GM21381 (cell line): ENCODE measurements at regions not wholly inside any gene's neighbourhood (a gene's known extent, or its start where the extent isn't known, plus 50 kb on each side); places are given as distances from the start of the nearest gene placed in this dataset.
"Not testable (repeated sequence)": the region's sequence is repeated elsewhere in the genome, so short reads cannot be mapped to it uniquely, and the experiment has no call there.

Experiments
- ATAC-seq: cut with Tn5 transposase; IDR thresholded peaks from one replicate; pipeline ENCODE4 v1.9.1; 2021; ENCODE audit warnings: mild to moderate bottlenecking, moderate library complexity; ENCODE audit not compliant: unreplicated experiment

DNA sequence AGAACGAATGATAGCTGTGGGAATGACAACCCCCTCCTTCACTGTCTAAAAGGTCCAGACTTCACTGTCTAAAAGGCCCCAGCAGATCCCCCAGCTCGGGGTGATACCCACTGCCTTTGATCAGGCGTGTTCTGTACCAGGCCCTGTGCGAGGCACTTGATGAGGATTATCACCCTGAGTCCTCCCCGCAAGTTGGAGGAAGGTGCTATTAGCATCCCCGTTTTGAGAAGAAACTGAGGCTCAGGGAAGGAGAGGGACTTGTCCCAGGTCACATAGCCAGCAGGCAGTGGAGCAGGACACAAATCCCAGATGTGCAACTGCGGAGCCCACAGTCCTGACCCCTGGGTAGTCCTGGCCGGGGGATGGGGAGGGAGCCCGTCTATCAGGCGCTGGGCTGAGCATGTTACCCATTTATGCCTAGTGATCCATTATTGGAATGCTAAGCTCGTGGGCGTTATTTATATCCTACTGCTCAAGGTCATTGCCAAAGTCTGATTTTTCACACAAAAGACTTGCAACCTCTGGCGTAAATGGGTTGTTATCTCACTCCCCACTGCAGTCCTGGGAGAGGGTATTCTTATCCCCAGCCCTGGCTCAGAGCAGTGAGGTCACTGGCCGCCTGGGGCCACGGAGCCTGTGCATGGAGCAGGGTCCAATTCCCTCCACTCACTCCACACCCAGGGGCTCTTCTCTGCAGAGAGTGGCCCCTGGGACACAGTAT is 722.2 kb downstream of the MATN1 start:
- no peak for ATAC-seq

DNA sequence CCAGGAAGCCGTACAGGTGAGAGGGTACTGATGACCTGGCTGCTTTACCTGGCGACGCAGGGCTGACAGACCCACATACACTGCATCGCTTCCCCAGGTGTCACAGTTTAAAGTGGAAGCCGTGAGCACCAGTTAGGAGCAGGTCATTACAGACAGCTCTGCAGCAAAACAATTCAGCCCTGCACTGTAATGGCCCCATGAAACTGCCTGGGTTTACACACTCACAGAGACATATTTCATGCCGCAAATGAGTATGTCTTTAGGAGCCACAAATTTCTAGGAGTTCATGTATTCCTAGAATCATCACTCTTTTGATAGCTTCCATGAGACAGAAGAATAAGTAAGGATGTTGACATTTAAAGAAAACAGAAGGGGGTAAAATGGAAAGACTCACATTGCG is 723.1 kb downstream of the MATN1 start:
- ATAC-seq = no peak

DNA sequence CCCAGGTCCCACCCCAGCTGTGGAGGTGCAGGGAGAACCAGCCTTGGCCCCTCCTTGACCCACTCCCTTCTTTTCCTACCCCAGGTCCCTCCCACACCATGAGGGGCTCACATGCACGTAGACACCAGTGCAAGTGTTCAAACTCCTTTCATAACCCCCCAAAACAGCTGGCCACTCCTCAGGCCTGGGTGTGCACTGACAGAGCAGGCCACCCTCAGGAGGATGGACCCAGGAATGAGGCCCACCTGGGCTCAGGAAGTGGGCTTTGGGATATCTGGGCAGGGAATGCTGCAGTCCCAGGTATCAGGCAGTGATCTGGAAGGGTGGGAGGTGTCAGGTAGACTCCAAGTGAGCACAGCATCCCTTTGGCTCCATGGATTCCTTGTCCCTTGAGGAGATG is 723.8 kb downstream of the MATN1 start:
- ATAC-seq = no peak

DNA sequence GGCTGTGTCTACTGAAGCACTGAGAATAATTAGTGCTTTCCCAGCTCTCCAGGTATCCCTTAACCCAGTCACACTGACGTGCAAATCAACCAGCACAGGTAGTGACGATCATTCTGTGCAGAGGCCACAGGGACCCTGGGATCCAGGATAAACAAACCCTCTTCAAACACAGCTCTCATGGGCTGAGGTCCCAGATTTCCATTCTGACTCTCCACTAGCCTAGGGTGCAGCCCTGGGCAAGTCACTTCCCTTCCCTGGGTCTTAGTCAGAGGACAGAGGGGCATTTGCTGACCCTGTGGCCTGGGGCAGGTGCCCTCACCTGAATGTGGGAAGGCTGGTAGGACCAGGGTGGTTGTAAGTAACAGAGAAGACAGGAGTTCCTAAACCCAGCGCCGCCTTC is 724.7 kb downstream of the MATN1 start:
- no peak for ATAC-seq

DNA sequence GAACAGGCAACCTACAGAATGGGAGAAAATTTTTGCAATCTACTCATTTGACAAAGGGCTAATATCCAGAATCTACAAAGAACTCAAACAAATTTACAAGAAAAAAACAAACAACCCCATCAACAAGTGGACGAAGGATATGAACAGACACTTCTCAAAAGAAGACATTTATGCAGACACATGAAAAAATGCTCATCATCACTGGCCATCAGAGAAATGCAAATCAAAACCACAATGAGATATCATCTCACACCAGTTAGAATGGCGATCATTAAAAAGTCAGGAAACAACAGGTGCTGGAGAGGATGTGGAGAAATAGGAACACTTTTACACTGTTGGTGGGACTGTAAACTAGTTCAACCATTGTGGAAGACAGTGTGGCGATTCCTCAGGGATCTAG is 725.6 kb downstream of the MATN1 start:
- ATAC-seq = not testable (repeated sequence)

DNA sequence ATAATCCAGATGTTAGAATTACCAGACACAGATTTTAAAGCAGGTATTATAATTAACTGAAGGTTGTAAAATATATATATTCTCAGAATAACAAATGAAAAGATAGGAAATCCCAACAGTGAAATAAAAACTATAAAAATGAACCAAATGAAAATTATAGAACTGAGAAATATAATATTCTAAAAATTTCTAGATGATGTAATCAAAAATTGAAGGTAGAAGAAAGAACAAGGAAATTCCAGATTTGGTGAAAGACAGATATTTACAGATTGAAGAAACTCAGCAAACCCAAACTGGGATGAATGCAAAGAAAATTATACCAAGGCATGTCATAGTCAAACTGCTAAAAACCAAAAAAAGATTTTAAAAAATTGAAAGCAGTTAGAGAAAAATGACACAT is 729.4 kb downstream of the MATN1 start:
- ATAC-seq = no peak

DNA sequence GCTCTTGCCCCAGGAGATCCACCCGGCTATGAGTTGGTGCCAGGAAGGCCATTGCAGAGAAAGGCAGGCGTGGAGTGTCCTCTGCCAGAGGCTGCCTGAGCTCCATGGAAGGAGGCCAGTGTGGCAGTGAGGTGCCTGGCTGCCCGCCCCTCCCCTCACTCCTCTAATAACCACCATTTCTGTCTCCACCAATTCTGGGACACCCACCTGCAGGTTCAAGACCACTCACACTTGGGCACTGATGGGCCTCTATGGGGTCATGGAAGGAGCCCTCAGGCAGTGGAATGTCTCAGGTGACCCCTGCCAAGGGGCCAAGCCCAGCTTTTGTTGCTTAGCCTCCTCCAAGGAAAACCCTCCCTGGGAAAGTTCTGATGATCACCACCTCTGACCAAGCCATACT is 731.6 kb downstream of the MATN1 start:
- ATAC-seq = no peak

DNA sequence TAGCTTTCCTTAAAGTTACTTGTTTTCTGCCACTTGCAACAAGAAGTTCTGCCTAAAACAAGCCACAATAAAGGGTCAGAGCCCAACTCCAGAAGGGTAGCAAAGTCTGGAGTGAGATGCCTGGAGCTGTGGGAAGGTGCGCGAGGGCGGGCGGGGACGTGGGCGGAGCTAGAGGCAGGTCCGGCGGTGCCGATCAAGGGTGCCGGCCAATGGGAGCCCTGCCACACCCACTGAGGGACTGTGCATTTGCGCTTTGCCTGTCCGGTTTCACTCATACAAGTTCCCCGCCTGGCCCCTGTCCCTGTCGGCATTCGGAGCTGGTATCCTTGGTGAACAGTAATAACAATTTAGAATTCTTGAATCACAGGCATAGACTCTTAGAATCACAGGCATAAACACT is 732.4 kb downstream of the MATN1 start:
- no peak for ATAC-seq

DNA sequence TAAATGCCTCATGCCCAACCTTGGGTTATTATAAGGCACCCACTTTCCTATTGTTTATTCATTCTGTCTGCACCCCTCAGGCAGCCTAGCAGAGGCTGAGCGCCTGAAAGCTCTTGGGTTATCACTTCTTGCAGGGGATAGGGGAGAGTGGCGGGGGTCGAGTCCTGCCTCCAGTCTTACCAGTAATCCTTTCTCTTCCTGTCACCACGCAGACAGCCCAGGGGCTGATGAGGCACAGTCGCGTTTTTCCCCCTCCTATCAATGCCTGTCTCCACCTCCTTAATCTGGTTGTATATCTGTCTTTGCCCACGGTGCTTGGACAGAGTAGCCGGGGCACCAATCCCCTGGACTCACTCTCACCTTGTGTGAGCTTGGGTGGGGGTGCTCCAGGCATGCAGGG is 733.1 kb downstream of the MATN1 start:
- no peak for ATAC-seq

DNA sequence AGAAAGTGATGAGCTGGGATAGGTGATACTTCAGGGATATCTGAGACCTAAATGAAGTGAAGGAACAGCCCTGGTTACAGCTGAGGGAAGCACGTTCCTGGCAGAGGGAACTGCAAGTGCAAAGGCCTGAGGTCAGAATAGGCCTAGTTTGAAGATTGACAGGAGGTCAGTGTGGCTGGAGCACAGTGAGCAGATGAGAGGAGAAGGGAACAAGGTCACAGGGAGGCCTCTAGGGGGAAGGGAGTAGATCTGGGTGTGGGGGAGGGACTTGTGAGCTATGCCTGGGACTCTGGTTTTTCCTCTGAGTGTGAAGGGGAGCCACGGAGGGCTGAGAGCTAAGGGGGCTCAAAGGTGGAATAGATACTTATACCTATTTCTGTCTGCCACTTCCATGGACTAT is 736.4 kb downstream of the MATN1 start:
- ATAC-seq = no peak

DNA sequence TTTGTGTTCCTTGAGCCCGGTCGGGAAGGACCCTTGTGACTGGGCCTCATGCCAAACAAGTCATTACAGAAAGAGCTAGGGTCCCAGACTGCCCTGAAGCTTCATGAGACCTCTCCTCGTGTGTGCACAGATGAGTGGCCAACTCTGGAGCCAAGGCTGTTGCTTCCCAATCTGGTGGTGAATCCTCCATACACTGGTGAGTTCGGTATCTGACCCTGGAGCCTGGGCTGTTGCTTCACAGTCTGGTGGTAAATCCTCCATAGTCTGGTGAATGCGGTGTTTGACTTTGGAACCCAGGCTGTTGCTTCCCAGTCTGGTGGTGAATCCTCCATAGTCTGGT is 737.8 kb downstream of the MATN1 start:
- ATAC-seq = no peak

DNA sequence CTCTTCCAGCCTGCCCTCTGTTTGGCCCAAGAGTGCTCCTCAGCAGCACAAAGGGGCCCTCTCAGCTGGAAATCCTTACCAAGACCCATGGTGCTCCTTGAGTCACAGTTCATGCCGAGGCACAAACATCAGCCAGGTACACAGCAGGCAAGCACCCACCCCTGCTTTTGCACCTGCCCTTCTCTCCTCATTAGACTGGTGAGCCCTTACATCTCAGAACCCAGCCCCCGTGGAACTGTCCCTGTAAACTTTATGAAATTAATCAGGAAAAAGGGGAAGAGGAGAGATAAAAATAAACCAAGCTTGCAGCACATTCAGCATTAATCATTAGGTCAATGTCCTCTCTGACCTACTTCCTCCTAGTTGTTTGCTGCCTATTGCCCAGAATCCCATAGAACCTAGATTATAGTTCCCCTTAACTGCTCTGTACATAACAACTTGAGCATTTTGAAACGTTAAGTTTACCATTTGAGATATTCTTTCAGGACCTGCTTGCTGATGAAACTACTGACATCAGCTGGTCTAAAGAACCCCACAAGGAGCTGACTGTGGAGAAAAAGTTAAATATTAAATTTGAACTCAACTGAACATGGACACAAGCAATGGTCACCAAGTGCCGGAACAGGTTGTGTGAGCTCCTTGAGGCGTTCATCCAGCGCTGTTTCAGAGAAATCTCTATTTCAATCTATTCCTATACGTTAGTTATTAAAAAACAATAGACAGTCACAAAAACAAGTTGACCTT is 738.4 kb downstream of the MATN1 start:
- ATAC-seq = no peak

DNA sequence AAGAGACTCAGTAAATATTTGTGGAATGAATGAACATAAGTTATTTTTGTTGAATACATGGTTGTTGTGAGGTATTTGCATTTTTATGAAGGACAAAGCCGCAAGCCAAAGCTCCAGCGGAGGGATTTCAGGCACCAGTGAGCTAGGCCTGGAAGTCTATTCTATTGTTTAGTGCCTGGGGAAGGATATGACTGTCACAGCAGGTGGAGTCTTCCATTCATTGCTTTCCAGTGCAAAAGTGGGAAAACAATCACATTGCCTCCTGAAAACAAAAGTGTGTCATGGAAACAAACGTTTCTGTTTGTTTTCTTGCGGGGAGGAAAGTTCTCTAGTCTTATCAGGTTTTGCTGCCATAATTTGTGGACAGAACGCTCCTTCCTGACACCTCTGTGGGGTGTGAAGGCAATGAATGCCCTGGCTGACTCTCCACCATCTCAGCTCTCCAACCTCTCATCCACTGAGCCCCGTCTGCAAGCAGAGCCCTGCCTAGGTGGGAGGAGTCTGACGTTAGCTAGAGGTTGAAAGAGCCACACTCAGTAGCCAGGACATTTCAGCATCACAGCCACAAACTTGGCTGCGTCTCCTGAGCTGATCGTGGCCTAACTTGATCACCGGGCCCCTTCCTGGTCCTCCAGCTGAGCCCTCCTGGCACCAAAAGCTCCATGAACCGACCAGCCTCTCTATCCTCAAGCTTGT is 739.1 kb downstream of the MATN1 start:
- ATAC-seq = no peak

DNA sequence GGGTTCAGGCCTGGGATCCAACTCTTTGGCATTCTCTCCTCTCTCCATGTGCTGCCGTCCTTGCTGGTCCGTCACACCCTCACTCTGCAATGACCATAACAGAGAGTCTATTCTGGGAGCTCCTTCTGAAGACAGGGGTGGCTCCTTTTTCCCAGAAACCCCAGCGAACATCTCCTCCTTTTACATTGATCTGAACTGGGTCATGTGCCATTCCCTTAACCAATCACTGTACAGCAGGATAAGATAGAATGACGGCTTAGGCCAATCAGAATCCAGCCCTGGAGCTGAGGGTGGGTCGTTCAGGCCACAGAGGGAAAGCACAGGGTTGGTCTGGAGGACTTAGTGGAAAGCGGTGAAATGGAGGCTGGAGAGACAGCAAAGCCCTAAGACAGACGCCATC is 740.1 kb downstream of the MATN1 start:
- no peak for ATAC-seq

DNA sequence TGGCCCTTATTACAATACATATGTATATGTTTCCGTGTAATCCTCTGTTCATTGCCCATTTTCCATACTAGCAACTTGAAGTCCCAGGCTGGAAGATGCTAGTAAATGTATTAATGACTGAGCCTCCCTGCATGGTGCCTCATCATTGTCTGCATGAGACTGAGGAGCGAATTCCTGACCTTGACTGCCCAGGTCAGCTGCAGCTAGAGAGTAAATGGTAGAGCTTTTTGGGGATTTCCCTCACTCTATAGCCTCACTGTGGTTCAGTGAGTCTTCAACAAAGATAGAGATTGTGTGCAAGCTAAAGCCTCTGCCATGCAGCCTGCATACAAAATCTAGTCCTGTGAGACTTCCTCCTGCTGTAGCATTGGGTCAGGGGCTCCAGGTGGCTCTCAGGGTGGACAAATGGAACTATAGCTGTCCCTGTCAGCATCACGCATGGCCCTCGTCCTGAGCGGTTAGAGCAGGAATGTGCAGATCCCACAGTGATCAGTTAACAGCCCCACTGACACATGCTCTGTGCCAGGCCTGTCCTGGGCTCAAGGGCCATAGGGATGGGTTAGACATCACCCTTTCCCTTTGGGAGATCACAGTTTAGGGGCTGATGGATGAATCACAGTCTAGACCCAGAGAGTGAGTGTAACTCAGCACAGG is 741.7 kb downstream of the MATN1 start:
- no peak for ATAC-seq

DNA sequence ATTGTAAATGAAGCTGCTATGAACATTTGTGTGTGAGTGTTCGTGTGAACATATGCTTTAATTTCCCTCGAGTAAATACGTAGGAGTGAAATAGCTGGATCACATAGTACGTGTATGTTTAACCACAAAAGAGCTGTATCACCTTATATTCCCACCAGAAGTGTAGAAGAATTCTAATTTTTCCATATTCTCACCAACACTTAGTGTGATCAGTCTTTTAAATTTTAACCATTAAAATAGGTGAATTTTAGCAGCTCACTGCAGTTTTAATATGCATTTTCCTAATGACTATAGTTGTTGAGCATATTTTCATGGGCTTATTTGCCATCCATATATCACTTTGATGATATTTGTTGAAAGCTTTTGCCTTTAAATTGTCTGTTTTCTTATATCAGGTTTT is 741.2 kb downstream of the PTPRU start:
- no peak for ATAC-seq

DNA sequence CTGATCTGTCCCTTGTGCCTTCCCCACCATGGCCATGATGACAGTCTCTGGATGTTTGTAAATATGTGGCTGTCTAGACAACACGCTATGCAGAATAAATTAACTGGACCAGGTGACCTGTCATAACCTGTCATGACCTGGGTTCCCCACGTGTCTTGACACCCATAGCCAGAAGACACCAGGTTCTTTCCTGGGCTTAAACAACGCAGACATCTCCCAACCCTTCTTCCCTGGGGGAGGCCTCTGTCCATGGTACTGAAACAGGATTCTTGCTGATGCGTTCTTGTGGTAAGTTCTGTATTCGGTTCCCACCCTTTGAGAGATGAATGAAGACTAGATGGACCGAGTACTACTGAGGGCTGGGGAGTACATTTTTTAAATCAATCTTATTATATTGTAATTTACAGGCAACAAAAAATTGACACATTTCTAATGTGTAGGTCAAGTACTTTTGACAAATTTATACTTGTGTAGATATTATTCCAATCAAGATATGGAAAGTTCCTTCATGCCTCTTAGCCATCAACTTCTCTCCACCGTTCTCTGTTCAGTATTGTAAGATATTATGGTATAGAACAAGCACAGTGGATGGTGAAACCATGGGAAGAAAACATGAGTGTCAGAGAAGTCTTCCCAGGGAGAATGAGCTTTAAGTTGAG is 738.8 kb downstream of the PTPRU start:
- ATAC-seq = no peak

DNA sequence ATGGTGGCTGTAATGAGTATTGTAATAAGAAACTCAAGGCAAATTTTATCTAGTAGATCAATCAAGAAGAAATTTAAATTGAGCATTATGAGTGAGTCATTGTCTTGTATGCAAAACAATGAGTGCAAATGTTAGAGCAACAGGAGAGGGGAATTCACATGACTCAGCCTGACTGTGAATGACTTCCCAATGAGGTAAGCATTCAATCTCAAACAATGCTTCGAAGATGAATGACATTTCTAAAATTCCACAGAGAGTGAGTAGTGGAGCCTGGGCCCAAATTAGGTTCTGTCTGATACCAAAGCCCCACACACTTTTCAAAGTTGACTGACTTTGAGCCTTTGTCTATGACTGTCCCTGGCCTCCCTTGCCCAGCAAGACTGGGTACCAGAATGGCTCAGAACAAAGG is 738.0 kb downstream of the PTPRU start:
- no peak for ATAC-seq

DNA sequence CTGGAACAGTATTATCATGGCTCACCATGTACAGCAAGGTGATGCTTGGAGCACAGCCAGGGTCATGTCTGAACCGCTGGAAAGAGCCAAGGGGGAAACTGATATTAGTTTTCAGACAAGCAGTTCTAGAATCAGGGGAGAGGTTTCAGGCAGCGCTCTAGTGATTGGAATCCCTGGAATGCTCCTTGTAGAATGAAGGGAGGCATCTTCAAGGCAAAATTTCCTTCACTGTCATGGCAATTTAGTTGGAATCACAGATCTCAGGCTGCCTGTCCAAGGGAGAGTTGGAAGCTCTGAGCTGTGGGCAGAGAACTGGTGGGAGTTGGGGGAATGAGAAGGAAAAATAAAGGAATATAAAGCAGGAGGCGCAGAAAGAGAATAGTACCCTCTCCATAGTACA is 737.1 kb downstream of the PTPRU start:
- no peak for ATAC-seq

DNA sequence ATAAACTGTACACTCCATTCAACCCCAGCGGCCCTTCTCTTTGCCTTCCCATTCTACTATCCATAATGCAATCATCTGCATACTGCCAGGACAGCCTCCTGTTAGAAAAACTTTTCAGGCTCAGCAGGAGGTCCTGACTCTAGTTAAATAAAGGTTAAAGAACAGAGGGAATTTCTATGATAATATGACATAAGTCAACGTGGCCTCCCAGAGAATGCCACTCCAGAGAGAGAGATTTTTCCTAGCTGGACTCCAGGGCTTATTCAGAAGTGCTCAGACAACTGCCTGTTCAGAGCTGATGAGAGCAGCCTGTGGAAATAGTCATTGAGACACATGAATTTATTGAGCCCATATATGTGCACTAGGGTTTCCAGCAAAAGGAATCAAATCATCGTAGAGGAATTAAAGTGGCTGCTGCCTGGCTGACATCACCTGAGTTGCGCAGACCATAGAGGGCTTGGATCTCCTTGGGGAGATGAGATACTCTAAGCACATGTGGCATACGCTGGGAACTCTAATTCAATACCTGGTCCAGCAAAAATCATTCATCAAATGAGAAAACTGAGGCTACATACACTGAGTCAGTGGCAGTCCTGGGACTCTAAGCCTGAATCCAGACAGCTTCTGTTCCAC is 736.2 kb downstream of the PTPRU start:
- no peak for ATAC-seq

DNA sequence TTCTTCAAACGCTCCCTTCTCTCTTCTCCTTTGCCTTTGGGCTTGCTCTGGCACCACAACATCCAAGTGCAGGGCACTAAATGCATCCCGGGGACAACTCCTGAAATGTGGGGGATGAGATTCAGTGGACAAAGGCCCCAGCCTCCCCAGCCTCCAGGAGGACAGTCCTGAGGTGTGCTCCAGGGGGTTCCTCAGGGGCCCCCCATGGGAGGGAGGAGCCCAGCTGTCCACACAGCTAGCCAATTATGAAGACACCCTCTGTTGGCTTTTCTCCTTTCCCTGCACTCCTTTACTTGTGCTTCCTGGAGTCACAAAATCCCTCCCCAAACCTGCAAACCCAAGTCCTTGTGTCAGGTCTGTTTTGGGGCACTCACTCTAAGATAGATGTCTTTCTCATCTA is 735.4 kb downstream of the PTPRU start:
- no peak for ATAC-seq
